ENCODE measurements at regions not wholly inside any gene's neighbourhood (a gene's known extent, or its start where the extent isn't known, plus 50 kb on each side); places are given as distances from the start of the nearest gene placed in this dataset.
"Not testable (repeated sequence)": the region's sequence is repeated elsewhere in the genome, so short reads cannot be mapped to it uniquely, and the experiment has no call there.

DNA sequence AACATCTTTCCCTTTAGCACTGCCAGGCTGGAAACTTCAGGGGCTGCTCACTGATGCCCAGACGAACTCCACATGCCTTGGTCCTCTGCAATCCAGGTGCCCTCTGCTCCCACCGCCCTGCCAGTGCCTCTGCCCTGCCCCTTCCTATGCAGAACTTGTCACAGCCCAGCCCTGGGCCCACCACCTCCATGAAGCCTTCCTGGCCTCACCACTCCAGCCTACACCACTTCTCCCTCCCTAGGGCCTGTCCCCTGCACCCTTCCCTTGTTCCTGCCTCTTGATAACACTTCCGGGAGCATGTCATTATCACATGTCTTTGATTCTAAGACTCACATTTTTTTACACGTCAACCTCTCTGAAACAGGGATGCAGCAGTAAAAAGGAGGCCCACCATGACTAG lies 627.2 kb downstream of the UQCRFS1 start:
- FAIRE-seq: no peak

DNA sequence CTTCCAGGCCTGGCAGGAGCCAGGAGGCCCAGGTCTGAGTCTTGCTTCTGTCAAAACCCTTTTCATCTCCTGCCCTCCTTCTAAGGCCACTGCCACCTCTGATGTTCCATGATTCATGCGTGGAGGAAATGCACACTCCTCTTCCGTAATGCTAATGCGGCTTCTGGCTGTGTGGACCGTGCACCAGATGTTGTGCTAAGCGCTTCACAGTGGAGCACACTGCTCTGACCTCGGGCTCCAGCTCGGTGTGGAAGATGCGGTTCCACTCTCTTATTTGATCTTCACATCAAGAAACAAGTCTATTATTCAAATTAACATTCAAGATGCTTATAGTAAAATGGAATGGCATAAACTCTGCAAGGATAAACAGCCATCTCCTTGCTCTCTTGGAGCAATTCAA lies 629.2 kb downstream of the UQCRFS1 start:
- no peak for FAIRE-seq

DNA sequence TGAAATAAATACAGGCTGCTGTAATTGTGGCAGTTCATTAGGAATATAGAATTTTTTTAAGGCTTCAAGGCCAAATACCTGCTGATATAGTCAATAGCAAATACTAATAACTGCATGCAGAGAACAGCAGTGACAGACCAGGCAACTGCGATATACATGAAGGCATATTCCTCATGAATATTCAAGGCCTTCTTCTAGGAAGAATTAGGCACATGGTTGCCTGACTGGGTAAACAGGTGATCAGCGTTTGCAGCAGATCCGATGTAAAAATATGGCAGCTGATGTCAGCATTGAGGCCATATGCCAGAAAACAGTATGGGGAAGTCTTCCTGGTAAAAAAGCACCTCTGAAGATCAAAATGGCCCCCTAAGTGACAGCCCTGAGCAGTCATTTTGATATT lies 629.7 kb downstream of the UQCRFS1 start:
- no peak for FAIRE-seq

DNA sequence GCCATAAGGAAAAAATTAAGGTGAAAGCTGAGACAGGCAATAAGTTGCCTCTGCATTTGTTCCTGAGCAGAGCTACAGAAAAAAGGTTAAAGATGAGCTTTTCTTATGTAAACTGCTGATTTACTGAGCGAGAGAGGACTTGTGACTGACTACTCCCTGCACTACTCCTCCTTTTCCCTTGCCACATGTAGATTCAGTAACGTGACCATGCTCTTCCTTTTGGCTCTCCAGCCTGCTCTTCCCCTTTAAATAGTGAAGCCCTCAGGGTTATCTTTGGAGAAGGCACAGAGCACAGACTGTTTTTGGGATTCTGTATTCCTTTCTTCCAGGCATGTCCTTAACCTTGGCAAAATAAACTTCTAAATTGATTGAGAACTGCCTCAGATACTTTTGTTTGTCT lies 630.2 kb downstream of the UQCRFS1 start:
- FAIRE-seq: no peak

DNA sequence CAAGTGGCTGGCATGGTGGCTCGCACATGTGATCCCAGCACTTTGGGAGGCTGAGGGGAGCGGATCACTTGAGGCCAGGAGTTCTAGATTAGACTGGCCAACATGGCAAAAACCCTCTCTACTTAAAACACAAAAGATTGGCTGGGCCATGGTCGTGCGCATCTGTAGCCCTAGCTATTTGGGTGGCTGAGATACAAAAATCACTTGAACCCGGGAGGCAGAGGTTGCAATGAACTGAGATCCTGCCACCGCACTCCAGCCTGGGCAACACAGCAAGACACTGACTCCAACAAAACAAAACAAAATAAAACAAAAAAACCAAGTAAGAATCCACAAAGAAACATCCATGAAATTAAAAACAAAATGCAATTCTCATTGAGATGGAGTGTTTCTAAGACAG lies 630.6 kb downstream of the UQCRFS1 start:
- no peak for FAIRE-seq

DNA sequence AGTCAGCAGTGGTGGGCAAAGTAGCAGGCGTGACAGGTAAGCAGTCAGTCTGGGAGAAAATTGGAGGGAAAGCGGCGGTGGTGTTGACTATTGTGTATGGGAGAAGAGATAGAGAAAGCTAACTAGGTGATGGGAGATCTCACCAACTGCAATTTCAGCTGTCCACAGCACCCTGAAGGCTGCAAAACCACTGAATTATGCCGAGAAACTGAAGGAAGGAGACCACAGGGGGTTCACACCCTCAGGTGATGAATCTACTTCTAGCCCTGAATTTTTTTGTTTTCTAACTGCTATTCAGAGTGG lies 631.5 kb downstream of the UQCRFS1 start:
- no peak for FAIRE-seq

DNA sequence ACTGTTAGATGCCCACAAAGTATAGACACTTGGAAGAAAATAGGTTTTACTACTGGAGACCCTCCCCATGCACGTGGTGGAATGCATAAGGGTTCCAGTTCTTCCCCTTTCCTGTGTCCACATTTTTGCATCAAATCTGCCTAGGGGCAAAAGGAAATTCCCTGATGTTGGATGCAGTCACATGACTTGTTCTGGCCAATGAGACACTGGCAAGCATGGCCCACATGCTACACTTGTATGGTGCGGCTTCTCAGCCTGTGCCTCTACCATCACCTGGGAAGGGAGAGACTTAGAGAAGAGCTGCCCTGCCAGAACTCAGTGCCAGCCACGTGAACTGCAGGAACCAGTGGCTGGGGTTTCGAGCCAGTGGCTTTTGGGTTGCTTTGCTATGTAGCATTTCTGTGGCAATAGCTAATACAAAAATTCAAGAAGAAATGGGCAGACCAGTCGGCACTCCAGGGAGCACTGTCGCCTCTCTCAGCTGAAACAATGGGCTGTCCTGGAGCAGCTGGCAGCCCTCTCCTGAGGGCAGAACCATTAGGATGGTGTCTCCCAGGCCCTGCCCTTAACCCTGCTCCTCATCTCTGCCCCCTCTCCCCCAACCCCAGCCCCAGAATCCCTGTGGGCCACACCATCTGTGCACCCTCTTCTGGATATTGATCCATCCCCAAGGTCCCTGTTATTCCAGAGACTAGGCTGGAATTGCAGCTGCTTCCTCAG lies 634.0 kb downstream of the UQCRFS1 start:
- FAIRE-seq: no peak

DNA sequence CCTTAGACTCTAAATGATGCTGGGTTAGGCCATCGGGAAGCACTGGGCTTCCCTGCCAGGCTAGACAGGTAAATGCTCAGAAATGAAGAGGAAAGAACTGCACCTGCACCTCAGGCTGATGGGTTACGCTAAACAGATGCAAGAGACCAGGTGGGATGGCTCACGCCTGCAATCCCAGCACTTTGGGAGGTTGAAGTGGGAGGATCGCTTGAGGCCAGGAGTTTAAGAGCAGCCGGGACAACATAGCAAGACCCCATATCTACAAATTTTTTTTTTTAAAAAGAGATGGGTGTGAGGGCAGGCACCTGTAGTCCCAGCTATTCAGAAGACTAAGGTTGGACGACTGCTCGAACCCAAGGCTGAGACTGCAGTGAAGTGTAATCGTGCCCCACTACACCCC lies 634.7 kb downstream of the UQCRFS1 start:
- no peak for FAIRE-seq

DNA sequence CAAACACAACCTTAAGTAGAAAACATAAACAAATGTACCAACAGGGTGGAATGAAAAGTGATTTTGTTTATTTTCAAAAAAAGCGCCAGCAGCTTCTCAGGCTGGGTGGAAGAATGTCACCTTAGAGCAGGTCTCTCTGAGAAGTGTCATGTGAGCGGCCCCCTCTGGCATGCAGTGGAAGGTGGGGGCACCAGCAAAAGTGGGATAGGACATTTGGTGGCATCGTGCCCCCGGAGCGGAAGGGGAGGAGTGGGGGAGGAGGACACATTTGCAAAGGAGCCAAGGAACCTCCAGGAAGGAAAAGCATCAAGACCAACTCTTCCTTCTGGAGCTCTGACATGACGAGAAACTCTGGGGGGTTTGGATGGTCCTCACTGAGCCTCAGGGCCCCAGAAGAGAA lies 635.3 kb downstream of the UQCRFS1 start:
- FAIRE-seq: no peak

DNA sequence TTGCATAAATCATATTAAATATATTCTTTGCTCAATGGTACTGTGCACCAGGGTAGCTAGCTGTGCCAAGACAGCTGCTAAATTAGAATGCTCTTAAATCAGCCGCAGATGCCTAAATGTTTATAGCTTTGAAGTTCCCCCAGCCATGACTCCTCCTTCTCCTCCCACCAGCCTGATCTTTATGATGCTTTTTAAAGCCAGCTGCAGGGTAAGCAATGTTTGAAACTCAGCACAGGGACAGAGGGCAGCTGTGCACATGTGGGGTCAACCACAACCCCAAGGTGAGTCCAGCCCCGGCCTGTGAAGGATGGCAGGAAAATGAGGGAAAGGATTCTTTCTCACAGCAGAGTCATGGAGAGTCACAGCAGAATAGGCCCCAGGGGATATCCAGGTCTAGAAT lies 635.7 kb downstream of the UQCRFS1 start:
- FAIRE-seq: no peak

DNA sequence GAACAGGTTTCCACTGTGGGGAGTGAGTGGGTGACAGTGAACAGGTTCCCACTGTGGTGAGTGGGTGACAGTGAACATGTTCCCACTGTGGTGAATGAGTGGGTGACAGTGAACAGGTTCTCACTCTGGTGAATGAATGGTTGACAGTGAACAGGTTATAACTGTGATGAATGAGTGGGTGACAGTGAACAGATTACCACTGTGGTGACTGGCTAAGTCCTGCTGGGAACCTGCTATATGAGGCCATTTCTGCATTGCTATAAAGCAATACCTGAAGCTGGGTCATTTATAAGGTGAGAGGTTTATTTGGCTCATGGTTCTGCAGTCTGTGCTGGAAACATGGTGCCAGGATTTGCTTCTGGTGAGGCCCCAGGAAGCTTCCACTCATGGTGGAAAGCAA lies 637.1 kb downstream of the UQCRFS1 start:
- no peak for FAIRE-seq

DNA sequence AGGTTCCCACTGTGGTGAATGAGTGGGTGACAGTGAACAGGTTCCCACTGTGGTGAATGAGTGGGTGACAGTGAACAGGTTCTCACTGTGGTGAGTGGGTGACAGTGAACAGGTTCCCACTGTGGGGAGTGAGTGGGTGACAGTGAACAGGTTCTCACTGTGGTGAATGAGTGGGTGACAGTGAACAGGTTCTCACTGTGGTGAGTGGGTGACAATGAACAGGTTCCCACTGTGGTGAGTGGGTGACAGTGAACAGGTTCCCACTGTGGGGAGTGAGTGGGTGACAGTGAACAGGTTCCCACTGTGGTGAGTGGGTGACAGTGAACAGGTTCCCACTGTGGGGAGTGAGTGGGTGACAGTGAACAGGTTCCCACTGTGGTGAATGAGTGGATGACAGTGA lies 637.6 kb downstream of the UQCRFS1 start:
- not testable (repeated sequence) for FAIRE-seq

DNA sequence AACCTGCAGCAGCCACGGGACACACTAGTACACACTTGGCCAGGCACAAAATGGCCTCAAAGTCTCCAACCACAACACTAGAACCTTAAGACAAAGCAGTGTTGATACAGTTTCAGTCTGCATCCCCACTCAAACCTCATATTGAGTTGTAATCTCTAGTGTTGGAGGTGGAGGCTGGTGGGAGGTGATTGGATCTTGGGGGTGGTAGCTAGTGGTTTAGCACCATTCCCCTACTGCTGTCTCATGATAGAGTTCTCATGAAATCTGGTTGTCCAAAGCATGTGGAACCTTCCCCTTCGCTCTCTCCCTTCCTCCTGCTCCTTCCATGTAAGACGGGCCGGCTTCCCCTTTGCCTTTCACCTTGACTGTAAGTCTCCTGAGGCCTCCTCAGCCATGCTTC lies 638.7 kb downstream of the UQCRFS1 start:
- FAIRE-seq: no peak

DNA sequence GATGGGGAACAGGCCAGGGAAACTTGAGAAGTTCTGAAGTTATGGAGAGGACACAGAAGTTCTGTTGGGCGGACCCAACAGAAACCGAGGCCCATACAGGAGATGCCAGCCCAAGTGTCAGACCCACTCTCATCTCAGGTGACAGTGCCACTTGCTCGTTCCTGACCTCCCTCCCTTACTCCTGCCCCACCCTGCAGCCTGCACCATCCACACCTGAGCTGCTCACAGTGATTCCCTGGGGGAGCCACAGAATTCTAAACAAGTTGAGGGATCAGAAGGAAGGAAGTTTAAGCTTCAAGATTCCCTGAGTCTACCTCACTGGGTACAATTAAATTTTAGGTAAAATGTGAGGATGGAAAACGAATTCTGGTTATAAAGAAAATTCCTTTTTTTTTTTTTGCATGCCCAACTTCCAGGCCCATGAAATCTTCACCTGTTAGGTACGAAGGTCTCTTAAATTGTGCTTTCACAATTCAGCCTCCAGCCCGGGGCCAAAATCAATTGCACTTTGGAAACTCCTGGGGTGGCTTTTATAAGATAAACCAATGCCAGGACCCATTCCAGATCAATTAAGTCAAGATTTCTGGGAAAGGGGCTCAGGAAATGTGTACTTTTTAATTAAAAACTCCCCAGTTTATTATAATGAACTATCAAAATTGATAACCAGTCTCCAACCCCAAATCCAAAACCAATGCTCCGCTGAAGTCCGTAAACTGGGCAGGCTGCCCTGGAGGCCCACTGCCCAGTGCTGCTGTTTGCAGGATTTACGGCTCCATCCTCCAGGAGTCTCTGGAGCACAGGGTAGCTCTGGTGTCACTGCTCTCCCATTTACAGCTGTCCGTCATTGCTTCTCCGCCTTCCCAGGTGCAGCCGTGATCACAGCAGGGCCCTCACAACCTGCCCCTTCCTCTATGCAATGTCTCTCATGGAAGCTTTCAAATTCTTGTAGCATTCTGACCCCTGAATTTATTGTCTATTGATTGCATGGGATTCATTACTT lies 643.5 kb downstream of the UQCRFS1 start:
- no peak for FAIRE-seq

DNA sequence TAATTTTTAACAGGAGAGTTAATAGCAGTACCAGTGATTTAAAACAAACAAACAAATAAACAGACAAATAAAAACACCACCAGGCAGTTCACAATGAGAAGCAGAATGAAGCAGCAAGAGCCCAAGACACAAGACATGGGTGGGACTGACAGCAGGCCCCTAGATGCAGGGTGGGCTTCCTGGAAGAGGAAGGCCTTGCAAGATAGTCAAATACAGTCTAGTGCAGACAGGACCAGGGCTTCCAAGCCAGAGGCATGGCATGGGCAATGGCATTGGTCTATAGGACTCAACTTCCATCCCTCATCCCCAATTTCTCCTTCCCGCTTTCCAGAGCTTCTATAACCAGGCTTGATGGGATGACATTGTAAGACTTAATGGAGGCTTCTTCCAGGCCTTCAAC lies 645.1 kb downstream of the UQCRFS1 start:
- FAIRE-seq: no peak

DNA sequence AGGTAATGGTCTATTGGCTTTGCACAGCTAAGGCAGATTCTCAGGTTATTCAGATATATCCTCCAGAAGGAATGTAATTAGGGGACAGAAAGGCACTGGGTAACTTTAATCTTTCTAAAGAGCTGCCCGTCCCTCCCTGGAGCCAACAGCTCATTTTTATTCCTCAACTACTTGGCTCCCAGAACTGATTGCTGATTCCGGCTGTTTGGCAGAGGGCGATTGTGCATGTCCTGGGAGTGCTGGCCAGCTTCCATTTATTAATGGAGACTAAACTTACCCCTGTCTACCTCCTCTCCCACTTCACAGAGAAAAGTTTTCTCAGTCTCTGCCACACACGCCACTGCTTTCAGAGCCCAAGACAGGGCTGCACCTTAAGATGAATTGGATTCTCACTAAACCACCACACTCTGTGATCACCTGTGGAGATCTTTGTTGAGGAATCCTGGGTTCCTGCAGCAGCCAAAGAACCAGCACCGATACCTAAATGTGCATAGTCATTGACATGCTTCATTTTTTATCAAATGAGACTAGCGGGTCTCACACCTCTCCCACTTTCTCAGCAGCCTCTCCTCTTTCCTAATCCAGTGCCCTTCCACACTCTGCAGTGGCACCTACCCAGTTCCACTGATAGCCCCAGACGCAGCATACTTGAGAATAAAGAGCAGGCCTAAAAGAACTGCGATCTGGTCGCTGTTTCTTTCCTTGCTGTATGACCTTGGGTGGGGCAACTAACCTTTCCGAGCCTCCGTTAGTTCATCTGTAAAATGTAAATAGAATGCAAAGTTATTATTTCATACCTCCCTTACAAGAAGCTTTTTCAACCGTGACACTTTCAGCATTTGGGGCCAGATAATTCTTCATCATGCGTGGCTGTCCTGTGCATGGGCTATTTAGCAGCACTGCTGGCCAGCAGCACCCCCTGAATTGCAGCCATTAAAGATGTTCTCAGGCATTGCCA lies 648.7 kb downstream of the UQCRFS1 start:
- no peak for FAIRE-seq

DNA sequence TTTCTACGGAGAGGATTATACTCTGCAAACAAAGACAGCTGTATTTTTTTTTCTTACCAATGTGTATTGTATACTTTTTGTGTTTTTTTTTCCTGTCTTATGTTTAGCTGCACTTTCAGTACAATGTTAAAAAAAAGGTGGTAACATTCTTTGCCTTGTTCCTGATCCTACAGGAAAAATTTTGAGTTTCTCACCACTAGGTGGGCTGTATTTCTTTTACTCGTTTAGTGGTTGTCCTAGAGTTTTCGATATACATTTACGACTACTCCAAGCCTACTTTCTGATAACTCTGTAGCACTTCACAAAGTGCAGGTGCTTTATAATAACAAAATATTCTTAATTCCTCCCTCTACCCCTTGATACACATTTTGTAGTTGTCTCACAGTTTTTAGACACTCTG lies 652.2 kb downstream of the UQCRFS1 start:
- no peak for FAIRE-seq

DNA sequence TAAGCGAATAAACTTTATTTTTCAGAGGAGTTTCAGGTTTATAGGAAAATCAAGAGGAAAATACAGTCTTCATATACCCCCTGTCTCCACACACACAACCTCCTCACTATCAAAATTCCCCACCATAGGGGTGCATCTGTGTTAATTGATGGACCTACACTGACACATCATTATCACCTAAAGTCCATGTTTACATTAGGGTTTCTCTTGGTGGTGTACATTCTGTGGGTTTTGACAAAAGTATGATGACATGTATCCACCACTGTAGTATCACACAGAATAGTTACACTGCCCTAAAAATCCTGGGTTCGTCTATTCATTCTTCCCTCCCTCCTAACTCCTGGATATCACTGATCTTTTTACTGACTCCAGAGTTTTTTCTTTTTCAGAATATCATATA lies 654.2 kb downstream of the UQCRFS1 start:
- FAIRE-seq: no peak

DNA sequence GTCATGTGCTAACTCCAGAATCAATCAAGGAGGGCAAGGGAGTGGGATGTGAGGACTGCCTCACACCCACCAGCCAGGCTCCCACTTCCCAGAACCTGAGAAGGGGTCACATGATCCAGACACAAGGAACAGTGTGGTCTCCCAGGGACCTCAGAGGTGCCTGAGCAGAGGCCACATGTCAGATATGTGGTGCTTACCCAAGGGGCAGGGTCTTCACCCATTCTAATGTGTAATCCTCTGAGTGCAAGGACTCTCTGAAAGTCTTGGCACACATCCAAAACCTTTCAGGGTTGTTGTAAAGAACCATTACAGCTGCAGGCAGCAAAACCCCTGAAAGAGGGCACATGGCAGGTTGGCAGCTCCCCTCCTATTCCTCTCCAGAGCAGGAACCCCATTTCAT lies 656.6 kb downstream of the UQCRFS1 start:
- no peak for FAIRE-seq

DNA sequence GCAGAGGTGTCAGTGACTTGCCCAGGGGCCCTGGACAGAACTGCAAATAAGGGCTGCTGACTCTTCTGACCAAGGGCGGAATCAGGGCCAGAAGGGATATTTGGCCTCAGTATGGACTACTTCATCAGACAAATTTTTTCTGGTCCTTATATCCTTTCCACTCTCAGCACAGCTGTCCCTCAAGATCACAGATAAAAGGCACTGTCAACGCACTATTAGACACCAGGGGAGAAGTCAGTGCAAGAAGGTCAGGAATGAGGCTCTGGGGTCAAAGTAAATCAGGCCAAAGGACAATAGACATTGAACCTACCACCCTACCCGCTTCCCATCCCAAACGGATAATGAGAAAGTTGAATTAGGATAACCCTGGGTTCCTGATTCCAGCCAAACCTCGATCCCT lies 657.6 kb downstream of the UQCRFS1 start:
- FAIRE-seq: no peak

DNA sequence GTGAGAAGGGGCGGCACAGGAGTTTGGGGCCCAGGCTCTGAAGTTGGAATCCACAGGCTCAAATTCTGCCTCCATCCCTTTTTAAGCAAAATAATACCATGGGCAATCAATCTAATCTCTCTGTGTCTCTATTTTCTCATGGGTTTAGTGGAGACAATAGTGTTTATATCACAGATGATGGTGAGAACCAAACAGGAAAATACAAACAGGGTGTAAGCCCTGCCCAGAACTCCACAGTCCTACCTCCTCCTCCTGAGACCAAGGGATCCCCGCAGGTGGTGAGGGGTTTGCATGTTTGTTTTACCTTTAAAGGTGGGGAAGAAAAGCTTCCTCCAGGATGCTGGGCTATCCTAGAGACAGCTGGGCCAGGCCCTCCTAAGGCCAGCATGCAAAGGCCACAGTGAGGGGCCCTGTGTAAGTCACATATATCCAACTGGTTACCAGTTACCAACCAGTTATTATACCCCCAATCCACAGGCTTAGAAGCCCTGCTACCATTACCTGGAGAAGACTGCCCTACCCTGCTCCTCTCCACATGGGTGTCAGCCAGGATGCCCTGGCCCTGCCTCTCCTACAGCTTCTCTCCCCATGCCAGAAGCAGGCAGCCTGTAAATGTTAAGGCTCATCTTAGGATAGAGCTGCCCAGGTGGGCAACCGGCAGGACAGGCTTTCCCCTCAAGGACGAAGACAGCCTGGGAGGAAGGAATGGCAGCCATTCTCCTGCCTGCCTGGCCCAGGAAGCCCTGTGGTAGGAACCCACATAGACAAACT lies 658.4 kb downstream of the UQCRFS1 start:
- FAIRE-seq: no peak

DNA sequence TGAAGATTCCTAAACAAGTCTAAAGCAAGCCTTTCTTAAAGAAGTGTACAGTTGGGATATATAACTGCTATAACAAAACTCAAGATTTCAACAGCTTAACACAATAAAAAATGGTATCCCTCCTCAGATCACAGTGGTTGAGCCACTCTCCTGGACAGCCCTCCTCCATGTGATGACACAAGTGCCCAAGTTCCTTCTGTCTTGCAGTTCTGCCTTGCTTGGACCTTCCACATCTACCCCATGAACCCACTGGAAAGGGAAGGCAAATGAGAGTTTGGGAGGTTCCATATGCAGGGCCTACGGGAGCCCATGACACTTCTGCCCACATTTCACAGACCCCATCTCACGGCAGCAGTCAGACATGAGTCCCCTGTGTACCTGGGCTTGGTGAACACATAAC lies 659.2 kb downstream of the UQCRFS1 start:
- no peak for FAIRE-seq

DNA sequence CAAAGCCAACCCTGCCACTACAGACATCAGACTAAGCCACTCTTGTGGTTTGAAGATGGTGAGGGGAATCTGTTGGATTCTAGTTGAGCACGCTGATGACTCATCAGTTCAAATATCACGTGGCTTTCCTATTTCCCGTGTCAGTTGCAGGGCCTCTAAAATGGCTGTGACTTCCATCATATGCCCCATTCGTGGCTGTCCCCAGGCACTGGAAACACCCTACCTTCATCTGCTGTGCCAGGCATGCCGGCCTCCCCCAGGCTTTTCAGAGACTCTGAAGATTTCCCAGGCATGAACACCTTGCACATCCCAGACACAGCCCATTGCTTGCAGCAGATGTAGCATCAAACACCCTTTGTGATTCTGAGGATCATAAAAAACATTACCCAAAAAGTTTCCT lies 659.9 kb downstream of the UQCRFS1 start:
- FAIRE-seq: no peak

All from TTC549 (cell line).